GM12864 (cell line): ENCODE measurements at regions not wholly inside any gene's neighbourhood (a gene's known extent, or its start where the extent isn't known, plus 50 kb on each side); places are given as distances from the start of the nearest gene placed in this dataset.
"Not testable (repeated sequence)": the region's sequence is repeated elsewhere in the genome, so short reads cannot be mapped to it uniquely, and the experiment has no call there.

Experiments used
- DNase-seq: peaks from one replicate; pipeline ENCODE4 v3.0.0-alpha.2; 2011; ENCODE audit warnings: low read depth
- H3K4me3 ChIP-seq: 2 replicates; pipeline ENCODE4 v1.5.1; 2011; ENCODE audit warnings: mild to moderate bottlenecking, low read depth, low read length, control low read depth
- CTCF ChIP-seq: IDR thresholded peaks from 2 replicates; pipeline ENCODE4 v1.5.1; 2011; ENCODE audit warnings: low read depth, mild to moderate bottlenecking, moderate library complexity, low read length, control low read depth, inconsistent platforms; ENCODE audit errors: missing control alignments

GRCh38 chr6:137282254-137282653 is 63.1 kb upstream of the IFNGR1 start:
- TF ChIP-seq CTCF, result no peak
- peak; percentile 27 for DNase-seq
- no peak overlapping the region for H3K4me3 ChIP-seq

- H3K4me3 ChIP-seq, DNase-seq: not testable (repeated sequence)
Measured at GRCh38 chr6:137279279-137279678, 60.1 kb upstream of the IFNGR1 start.

- H3K4me3 ChIP-seq, result no peak overlapping the region
- no peak for DNase-seq
- no peak for TF ChIP-seq CTCF
Measured at GRCh38 chr6:137277971-137278637, 58.9 kb upstream of the IFNGR1 start.

- no peak for TF ChIP-seq CTCF
- no peak for DNase-seq
- no peak overlapping the region for H3K4me3 ChIP-seq
Measured at GRCh38 chr6:137272403-137272802, 53.2 kb upstream of the IFNGR1 start.

GRCh38 chr6:137271245-137272183 is 52.3 kb upstream of the IFNGR1 start:
- peak; percentile 84 for TF ChIP-seq CTCF
- peak; percentile 33 for DNase-seq
- no peak overlapping the region for H3K4me3 ChIP-seq

GRCh38 chr6:137269803-137270202 is 50.6 kb upstream of the IFNGR1 start:
- TF ChIP-seq CTCF, result no peak
- H3K4me3 ChIP-seq, result no peak overlapping the region
- DNase-seq, result no peak

GRCh38 chr6:137269347-137269746 is 50.2 kb upstream of the IFNGR1 start:
- no peak for TF ChIP-seq CTCF
- no peak overlapping the region for H3K4me3 ChIP-seq
- DNase-seq, result no peak
